Heart right ventricle (tissue), 16 donors: ENCODE measurements at regions not wholly inside any gene's neighbourhood (a gene's known extent, or its start where the extent isn't known, plus 50 kb on each side); places are given as distances from the start of the nearest gene placed in this dataset.
"Not testable (repeated sequence)": the region's sequence is repeated elsewhere in the genome, so short reads cannot be mapped to it uniquely, and the experiment has no call there.

Source experiments
- ATAC-seq, 8 donors: fragments of 200-7000 bp; cut with Tn5 transposase; one replicate each; pipeline ENCODE4 v1.9.1; 2020; ENCODE audit warnings: mild to moderate bottlenecking in 8 of 8, moderate library complexity in 8 of 8, moderate number of reproducible peaks in 1 of 8
- DNase-seq, 2 donors: peaks; one replicate each; pipeline ENCODE4 v3.0.0-alpha.2; 2020
- H3K27ac ChIP-seq, 10 donors: fragments of 200-600 bp; sonication (generic) in 2 of 10; one replicate each; pipeline versions ENCODE4 v1.5.0 to v1.8.0; 2020 to 2022; ENCODE audit warnings: mild to moderate bottlenecking in 3 of 10
- H3K27me3 ChIP-seq, 7 donors: fragments of 200-600 bp; one replicate each; pipeline ENCODE4 v1.8.0; 2021 to 2022; ENCODE audit warnings: mild to moderate bottlenecking in 2 of 7
- H3K36me3 ChIP-seq, 9 donors: fragments of 200-600 bp; sonication (generic) in 1 of 9; one replicate each; pipeline versions ENCODE4 v1.5.0 to v1.8.0; 2020 to 2022; ENCODE audit warnings: mild to moderate bottlenecking in 2 of 9
- H3K4me1 ChIP-seq, 9 donors: fragments of 200-600 bp; sonication (generic) in 1 of 9; one replicate each; pipeline versions ENCODE4 v1.5.0 to v1.8.0; 2020 to 2022; ENCODE audit warnings: mild to moderate bottlenecking in 4 of 9
- H3K4me3 ChIP-seq, 10 donors: fragments of 200-600 bp; sonication (generic) in 2 of 10; one replicate each; pipeline versions ENCODE4 v1.5.0 to v1.8.0; 2020 to 2022; ENCODE audit warnings: mild to moderate bottlenecking in 7 of 10, moderate library complexity in 2 of 10
- H3K9me3 ChIP-seq, 11 donors: fragments of 200-600 bp in 10 of 11; sonication (generic) in 2 of 11; one replicate each; pipeline versions ENCODE4 v1.5.0 to v1.8.0; 2013 to 2022; ENCODE audit warnings: mild to moderate bottlenecking in 2 of 11, control low read depth in 1 of 11, moderate library complexity in 1 of 11
- CTCF ChIP-seq, 9 donors: fragments of 200-600 bp; sonication (generic) in 2 of 9; IDR thresholded peaks; one replicate each; pipeline versions ENCODE4 v1.5.0 to v1.8.0; 2021 to 2022; ENCODE audit warnings: antibody characterized with exemption in 9 of 9, mild to moderate bottlenecking in 5 of 9, moderate library complexity in 1 of 9
- WGBS, 2 donors: extraction: QIAGEN DNeasy Blood & Tissue Kit; methylation state at CpG; one replicate each; pipeline ENCODE4 v1.1.7; 2013; ENCODE audit warnings: inconsistent platforms in 1 of 2; 5-methylcytosine and 5-hydroxymethylcytosine counted together
- intact Hi-C, 10 donors: fragments of 100-400 bp; cut with DNase I; formaldehyde crosslinking; loops; one replicate each; pipeline versions ENCODE4 v1.11.1 to v1.14.2; 2022
- donor health status: Arrhythmogenic right ventricular cardiomyopathy.
- donor health status: ischemic (EF 13 %, LVEDD 7.1; RV severe dilation, severe dysfunction).
- donor health status: healthy with polysubstance abuse.
- donor health status: DM: no; HTN: yes; CAD: no.
- donor health status: DM: no; HTN: no; CAD: no.
- donor health status: ischemic (EF 25% LVEDD 6.9; RV normal size, moderate dysfunction).
- donor health status: ischemic (EF 25% LVEDD 5.7; RV mildly dilated, moderate dysfunction).
- donor health status: healthy.
- donor health status: DM: yes; HTN: yes; CAD: no.
- donor health status: Ischemic cardiomyopathy.
- donor health status: ischemic (EF 35%, LVEDD 5.7; RV mildly dilated, moderate dysfunction).
- donor health status: nonischemic (EF 11% LVEDD 7.7; RV severe dilation, severe dysfunction).
- donor health status: DM: yes; HTN: yes; CAD: no.
- donor health status: PGD.
- donor health status: ischemic (EF 29% LVEDD 5.4; RV normal size, mild dysfunction).
- donor health status: nonischemic (EF 23%, LVEDD 6.1; RV moderate dilation, normal function).

GRCh38 chrX:75609406-75609805 is 86.6 kb upstream of the ZDHHC15 start:
- WGBS, 2 donors = 47 to 52% methylated on average over 5 of the region's 5 CpGs
- DNase-seq (no peak), ATAC-seq (no peak)
- TF ChIP-seq CTCF (IDR thresholded peaks at IDR 0.05) = no peak
- intact Hi-C loops = loop anchor here in 1 of 10 donors (10.0 kb wide), 1 partner anchor 1755 kb away; the partner anchor contains the start of gene XIST
- no peak overlapping the region for H3K27ac ChIP-seq
- H3K36me3 ChIP-seq = no peaks in the 10 kb centered on the region
- peaks cover 0 to 12% (median 0%) of the 10 kb centered on the region in 7 donors for H3K27me3 ChIP-seq
- H3K4me3 ChIP-seq = no peak overlapping the region
- H3K9me3 ChIP-seq = peaks cover 0 to 7% (median 0%) of the 10 kb centered on the region in 11 donors
- H3K4me1 ChIP-seq = peaks cover 0 to 2% (median 0%) of the 10 kb centered on the region in 9 donors

GRCh38 chrX:75603833-75604232 is 81.0 kb upstream of the ZDHHC15 start:
- peak; percentile 44 to 77 (median 62) for TF ChIP-seq CTCF (IDR thresholded peaks at IDR 0.05)
- DNase-seq (peak in 1 of 2 donors; percentile 4), ATAC-seq (no peak)
- Histone ChIP-seq H3K4me1 (peaks cover 0 to 5% (median 0%) of the 10 kb centered on the region in 9 donors), H3K27me3 (peaks cover 0 to 24% (median 0%) of the 10 kb centered on the region in 7 donors), H3K4me3 (no peak overlapping the region), H3K36me3 (no peaks in the 10 kb centered on the region), H3K9me3 (peaks cover 0 to 8% (median 0%) of the 10 kb centered on the region in 11 donors), H3K27ac (no peak overlapping the region)
- intact Hi-C loops = loop anchor here in 2 of 10 donors (5.0 to 10.0 kb wide), 2 partner anchors 567 to 1749 kb away; partner anchors contain the start of gene XIST (in 1 of the 2)

- not testable (repeated sequence) for ATAC-seq, H3K36me3 ChIP-seq, H3K27ac ChIP-seq, H3K4me3 ChIP-seq, H3K4me1 ChIP-seq, DNase-seq
- WGBS, 2 donors = 98 to 99% methylated on average over 12 of the region's 12 CpGs
- Histone ChIP-seq H3K9me3 (peaks cover 0 to 13% (median 0%) of the 10 kb centered on the region in 11 donors), H3K27me3 (peaks cover 0 to 24% (median 0%) of the 10 kb centered on the region in 7 donors)
- intact Hi-C loops = loop anchor here in 2 of 10 donors (5.0 to 10.0 kb wide), 2 partner anchors 565 to 1747 kb away; partner anchors contain the start of gene XIST (in 1 of the 2)
These were observed 79.2 kb upstream of the ZDHHC15 start for GRCh38 chrX:75602022-75602421.

- no peak overlapping the region for H3K4me3 ChIP-seq
- intact Hi-C loops = loop anchor here in 2 of 10 donors (5.0 to 10.0 kb wide), 2 partner anchors 71 to 74 kb away; partner anchors contain the start of gene ZDHHC15 (in 2 of the 2)
- no peak for TF ChIP-seq CTCF (IDR thresholded peaks at IDR 0.05)
- peaks cover 0 to 8% (median 0%) of the 10 kb centered on the region in 9 donors for H3K4me1 ChIP-seq
- no peaks in the 10 kb centered on the region for H3K36me3 ChIP-seq
- H3K27me3 ChIP-seq = no peaks in the 10 kb centered on the region
- DNase-seq (peak in 1 of 2 donors; percentile 36), ATAC-seq (peak; percentile 84 to 98 (median 91))
- peak overlapping the region in 6 of 10 donors; percentile 4 to 72 (median 65) for H3K27ac ChIP-seq
- WGBS, 2 donors = 29 to 35% methylated on average over 2 of the region's 2 CpGs
- H3K9me3 ChIP-seq = peaks cover 0 to 8% (median 0%) of the 10 kb centered on the region in 11 donors
These were observed 73.3 kb upstream of the ZDHHC15 start for GRCh38 chrX:75596178-75596577.

GRCh38 chrX:75593186-75593585 is 70.3 kb upstream of the ZDHHC15 start:
- not testable (repeated sequence) for ATAC-seq, H3K27ac ChIP-seq, H3K4me3 ChIP-seq, H3K4me1 ChIP-seq, DNase-seq, H3K27me3 ChIP-seq, H3K36me3 ChIP-seq
- H3K9me3 ChIP-seq = peaks cover 0 to 15% (median 0%) of the 10 kb centered on the region in 11 donors
- intact Hi-C loops = loop anchor here in 1 of 10 donors (10.0 kb wide), 1 partner anchor 68 kb away; the partner anchor contains the start of gene ZDHHC15
- 85 to 88% methylated on average over 7 of the region's 7 CpGs for WGBS, 2 donors
